Bronchial epithelial cell (primary cell): ENCODE measurements at regions not wholly inside any gene's neighbourhood (a gene's known extent, or its start where the extent isn't known, plus 50 kb on each side); places are given as distances from the start of the nearest gene placed in this dataset.

Experiments used
- DNase-seq: peaks from one replicate; pipeline ENCODE4 v3.0.0-alpha.2; 2010; ENCODE audit warnings: low read depth
- FAIRE-seq: peaks from 2 replicates; lab custom pipeline; 2011; peaks lifted over from hg19 to GRCh38; lab: Jason Lieb, UNC
- H3K27me3 ChIP-seq: 2 replicates; pipeline ENCODE4 v1.5.1; 2011; ENCODE audit warnings: low read length; ENCODE audit not compliant: control insufficient read depth, insufficient read depth
- H3K36me3 ChIP-seq: 2 replicates; pipeline ENCODE4 v1.5.1; 2011; ENCODE audit warnings: low read length; ENCODE audit not compliant: control insufficient read depth, insufficient read depth
- H3K4me3 ChIP-seq: 2 replicates; pipeline ENCODE4 v1.5.1; 2011; ENCODE audit warnings: mild to moderate bottlenecking, low read depth, low read length, control low read depth
- CTCF ChIP-seq: IDR thresholded peaks from 2 replicates; pipeline ENCODE4 v1.5.1; 2011; ENCODE audit warnings: mild to moderate bottlenecking, moderate library complexity, low read length, control low read depth, inconsistent platforms; ENCODE audit not compliant: insufficient read depth, severe bottlenecking

GRCh38 chr2:51994123-51994763, 962.3 kb upstream of the NRXN1 start:
- Histone ChIP-seq H3K36me3 (no peaks in the 10 kb centered on the region), H3K4me3 (no peak overlapping the region), H3K27me3 (no peaks in the 10 kb centered on the region)
- TF ChIP-seq CTCF, result no peak
- DNase-seq, result no peak
- no peak for FAIRE-seq

DNA sequence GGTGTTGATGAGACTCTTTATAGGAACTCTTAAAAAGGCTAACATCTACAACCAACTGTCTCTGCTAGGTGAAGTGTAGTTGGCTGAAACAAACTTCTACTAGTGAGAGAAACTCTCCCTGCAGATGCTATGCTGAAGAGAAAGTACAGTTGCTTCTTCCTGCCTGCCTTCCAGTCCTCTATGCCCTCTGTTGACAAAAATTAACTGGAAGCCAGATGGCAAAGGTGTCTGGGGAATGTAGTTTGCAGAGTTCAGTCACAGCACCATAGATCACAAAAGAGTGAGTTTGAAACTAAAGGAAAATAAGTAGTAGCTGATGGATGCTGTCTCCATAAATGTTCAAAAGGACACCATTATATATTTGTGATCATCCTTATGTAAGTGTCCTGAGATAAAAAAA, 958.8 kb upstream of the NRXN1 start:
- TF ChIP-seq CTCF, result no peak
- DNase-seq (no peak), FAIRE-seq (peak; percentile 58)
- no peaks in the 10 kb centered on the region for H3K36me3 ChIP-seq
- H3K4me3 ChIP-seq, result no peak overlapping the region
- no peaks in the 10 kb centered on the region for H3K27me3 ChIP-seq

GRCh38 chr2:51986101-51986500, 954.2 kb upstream of the NRXN1 start:
- DNase-seq (no peak), FAIRE-seq (no peak)
- TF ChIP-seq CTCF, result no peak
- no peaks in the 10 kb centered on the region for H3K36me3 ChIP-seq
- H3K27me3 ChIP-seq, result no peaks in the 10 kb centered on the region
- no peak overlapping the region for H3K4me3 ChIP-seq

- Histone ChIP-seq H3K4me3 (no peak overlapping the region), H3K36me3 (no peaks in the 10 kb centered on the region), H3K27me3 (no peaks in the 10 kb centered on the region)
- no peak for DNase-seq
- TF ChIP-seq CTCF, result no peak
- no peak for FAIRE-seq
Observed at GRCh38 chr2:51981783-51982182, 949.9 kb upstream of the NRXN1 start.

- H3K4me3 ChIP-seq, result no peak overlapping the region
- FAIRE-seq (no peak), DNase-seq (no peak)
- no peak for TF ChIP-seq CTCF
- H3K27me3 ChIP-seq, result no peaks in the 10 kb centered on the region
- no peaks in the 10 kb centered on the region for H3K36me3 ChIP-seq
Observed at GRCh38 chr2:51976623-51977022, 944.7 kb upstream of the NRXN1 start.

- no peak for TF ChIP-seq CTCF
- Histone ChIP-seq H3K36me3 (no peaks in the 10 kb centered on the region), H3K4me3 (no peak overlapping the region), H3K27me3 (no peaks in the 10 kb centered on the region)
- FAIRE-seq (no peak), DNase-seq (no peak)
Observed at GRCh38 chr2:51971136-51971535, 939.2 kb upstream of the NRXN1 start.
